Right lobe of liver (tissue), 4 donors: ENCODE measurements at regions not wholly inside any gene's neighbourhood (a gene's known extent, or its start where the extent isn't known, plus 50 kb on each side); places are given as distances from the start of the nearest gene placed in this dataset.

ENCODE experiments used
- POLR2A ChIP-seq: fragments of 450-650 bp; IDR thresholded peaks from one replicate; pipeline ENCODE4 v1.6.1; 2017; ENCODE audit warnings: antibody characterized with exemption, mild to moderate bottlenecking
- TF ChIP-seq, protein P1 (sequence below), 4 donors: fragments of 200-600 bp in 3 of 4; fragments of 450-650 bp in 1 of 4; IDR thresholded peaks; one replicate each; pipeline versions ENCODE4 v1.5.1 to v1.8.0; 2016 to 2022; ENCODE audit warnings: antibody characterized with exemption in 4 of 4, mild to moderate bottlenecking in 2 of 4
- donor health status: DM: no; HTN: no; CAD: no.
- donor health status: DM: no; HTN: no; CAD: no.
- donor health status: DM: no; HTN: yes; CAD: no.

GRCh38 chr9:86868616-86869015 lies 78.7 kb downstream of the GAS1 start:
- TF ChIP-seq, protein P1, sequence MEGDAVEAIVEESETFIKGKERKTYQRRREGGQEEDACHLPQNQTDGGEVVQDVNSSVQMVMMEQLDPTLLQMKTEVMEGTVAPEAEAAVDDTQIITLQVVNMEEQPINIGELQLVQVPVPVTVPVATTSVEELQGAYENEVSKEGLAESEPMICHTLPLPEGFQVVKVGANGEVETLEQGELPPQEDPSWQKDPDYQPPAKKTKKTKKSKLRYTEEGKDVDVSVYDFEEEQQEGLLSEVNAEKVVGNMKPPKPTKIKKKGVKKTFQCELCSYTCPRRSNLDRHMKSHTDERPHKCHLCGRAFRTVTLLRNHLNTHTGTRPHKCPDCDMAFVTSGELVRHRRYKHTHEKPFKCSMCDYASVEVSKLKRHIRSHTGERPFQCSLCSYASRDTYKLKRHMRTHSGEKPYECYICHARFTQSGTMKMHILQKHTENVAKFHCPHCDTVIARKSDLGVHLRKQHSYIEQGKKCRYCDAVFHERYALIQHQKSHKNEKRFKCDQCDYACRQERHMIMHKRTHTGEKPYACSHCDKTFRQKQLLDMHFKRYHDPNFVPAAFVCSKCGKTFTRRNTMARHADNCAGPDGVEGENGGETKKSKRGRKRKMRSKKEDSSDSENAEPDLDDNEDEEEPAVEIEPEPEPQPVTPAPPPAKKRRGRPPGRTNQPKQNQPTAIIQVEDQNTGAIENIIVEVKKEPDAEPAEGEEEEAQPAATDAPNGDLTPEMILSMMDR (IDR thresholded peaks at IDR 0.05): no peak
- TF ChIP-seq POLR2A: no peak
